ENCODE measurements at regions not wholly inside any gene's neighbourhood (a gene's known extent, or its start where the extent isn't known, plus 50 kb on each side); places are given as distances from the start of the nearest gene placed in this dataset.

GRCh38 chr6:10305790-10306415 lies 109.0 kb downstream of the TFAP2A start:
- no peak for DNase-seq (ENCODE audit: low read depth)

GRCh38 chr6:10303608-10304506 lies 111.0 kb downstream of the TFAP2A start:
- DNase-seq (ENCODE audit: low read depth) = no peak

DNA sequence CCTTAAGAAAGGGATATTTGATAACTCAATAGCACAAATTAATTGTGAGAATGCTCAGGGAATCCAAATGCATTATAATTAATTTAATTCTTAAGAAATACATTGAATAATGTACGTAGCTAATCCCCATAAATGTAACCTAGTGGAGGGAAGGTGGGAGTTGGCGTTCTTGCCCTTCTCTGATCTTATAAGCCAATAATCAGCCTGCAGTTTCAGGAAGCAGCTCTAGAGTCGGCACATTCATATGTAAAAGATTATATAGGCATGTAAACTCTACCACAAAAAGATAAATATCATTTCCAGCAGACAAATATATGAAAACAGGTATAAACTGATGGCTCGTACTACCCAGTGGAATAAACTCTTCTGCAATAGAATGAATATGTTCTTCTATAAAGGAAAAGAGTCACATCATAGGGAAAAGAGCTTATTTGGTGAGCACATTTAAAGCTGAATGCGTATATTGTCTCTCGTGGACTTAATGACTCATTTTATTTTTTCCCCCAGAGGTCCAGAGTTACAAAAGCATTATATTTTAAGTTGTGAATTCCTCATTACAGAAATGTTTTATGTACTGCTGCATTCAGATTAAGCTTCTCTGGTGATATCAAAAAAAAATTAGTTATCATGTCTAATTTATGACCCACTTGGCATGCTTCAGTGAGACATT lies 112.2 kb downstream of the TFAP2A start:
- no peak for DNase-seq (ENCODE audit: low read depth)

- DNase-seq (ENCODE audit: low read depth) = no peak
These were observed 114.8 kb downstream of the TFAP2A start for GRCh38 chr6:10300071-10300470.

DNA sequence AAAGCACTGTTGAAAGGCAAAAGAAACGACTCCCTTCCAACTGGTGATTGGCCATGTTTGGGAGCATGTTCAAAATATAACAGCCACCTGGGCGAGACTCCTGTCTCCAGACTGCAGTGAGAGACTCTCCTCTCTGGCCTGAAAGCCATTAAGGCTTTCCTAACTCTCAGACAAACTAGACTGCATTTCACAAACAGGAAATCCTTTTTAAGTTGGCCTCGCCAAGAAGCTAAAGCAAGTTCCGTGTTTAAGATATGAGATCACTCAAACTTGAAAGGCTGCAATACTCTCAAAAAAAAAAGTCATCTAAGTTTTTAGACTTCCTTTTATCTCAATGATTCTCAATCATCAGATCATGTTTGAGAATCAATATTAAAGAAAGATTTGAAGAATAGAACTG lies 117.0 kb downstream of the TFAP2A start:
- no peak for DNase-seq (ENCODE audit: low read depth)

GRCh38 chr6:10278746-10279145 lies 136.1 kb downstream of the TFAP2A start:
- DNase-seq (ENCODE audit: low read depth) = no peak

GRCh38 chr6:10276660-10277287 lies 138.1 kb downstream of the TFAP2A start:
- DNase-seq (ENCODE audit: low read depth) = no peak

GRCh38 chr6:10276106-10276505 lies 138.8 kb downstream of the TFAP2A start:
- peak; percentile 40 for DNase-seq (ENCODE audit: low read depth)

DNA sequence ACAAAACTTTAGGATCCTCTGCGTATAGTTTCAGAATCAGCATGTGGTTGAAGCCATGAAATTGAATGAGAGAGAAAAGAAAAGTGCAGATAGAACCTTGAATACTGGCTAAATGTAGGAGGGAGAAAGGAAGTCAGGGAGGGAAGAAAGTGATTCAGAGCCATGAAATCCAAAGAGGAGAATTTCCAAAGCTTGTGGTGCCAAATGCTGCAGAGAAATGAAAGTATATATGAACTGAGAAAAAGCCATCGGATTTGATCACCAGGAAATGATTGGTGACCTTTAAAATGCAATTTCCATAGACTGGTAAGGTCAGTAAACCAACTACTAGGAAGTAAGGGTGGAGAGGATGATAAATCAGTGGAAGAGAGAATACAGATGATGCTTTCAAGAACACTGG lies 142.3 kb downstream of the TFAP2A start:
- no peak for DNase-seq (ENCODE audit: low read depth)

DNA sequence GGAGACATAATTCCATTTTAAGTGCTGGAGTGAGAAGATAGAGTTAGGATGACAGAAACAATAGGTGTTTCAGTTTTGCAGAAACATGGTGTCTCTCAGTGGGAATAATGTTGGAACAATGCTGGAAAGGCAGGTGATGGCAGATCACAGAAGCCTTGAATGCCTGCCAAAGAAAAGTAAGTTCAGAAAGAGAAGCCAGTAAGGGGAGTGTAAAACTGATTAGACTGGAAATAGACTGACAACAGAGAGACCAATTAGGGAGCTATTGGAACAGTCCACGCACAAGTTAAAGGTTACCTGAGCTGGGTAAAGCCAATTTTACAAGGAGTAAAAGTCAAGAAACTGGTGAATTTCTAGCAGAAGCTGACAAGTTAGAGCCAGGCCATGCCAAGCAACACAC lies 142.9 kb downstream of the TFAP2A start:
- DNase-seq (ENCODE audit: low read depth) = no peak

DNA sequence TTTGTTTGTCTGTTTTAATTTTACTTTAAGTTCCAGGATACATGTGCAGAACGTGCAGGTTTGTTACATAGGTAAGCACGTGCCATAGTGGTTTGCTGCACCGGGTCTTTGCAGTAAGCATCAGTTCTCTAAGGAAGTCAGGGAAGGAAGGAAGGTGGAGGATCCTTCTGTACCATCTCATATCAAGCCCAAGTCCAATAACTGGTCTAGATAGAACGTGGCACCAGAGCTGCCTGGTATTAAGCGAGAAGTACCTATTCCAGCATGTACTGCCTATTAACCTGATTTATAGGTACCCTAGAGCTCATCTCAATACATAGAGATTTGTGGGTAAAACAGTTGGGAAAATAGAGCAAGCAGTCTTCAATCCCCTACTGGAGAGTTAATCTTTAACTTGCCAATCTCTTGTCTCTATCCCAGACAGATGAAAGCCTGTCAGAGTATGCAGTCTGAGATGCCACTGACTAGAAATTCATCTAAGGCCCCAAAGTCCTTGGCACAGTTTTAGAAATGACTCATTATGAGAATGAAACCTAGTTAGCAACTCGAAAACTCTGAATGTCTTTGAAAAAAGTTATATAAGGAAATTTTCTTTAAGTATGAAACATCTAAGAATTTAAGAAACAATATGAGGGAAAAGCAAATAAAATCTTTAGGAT lies 144.9 kb downstream of the TFAP2A start:
- no peak for DNase-seq (ENCODE audit: low read depth)

DNA sequence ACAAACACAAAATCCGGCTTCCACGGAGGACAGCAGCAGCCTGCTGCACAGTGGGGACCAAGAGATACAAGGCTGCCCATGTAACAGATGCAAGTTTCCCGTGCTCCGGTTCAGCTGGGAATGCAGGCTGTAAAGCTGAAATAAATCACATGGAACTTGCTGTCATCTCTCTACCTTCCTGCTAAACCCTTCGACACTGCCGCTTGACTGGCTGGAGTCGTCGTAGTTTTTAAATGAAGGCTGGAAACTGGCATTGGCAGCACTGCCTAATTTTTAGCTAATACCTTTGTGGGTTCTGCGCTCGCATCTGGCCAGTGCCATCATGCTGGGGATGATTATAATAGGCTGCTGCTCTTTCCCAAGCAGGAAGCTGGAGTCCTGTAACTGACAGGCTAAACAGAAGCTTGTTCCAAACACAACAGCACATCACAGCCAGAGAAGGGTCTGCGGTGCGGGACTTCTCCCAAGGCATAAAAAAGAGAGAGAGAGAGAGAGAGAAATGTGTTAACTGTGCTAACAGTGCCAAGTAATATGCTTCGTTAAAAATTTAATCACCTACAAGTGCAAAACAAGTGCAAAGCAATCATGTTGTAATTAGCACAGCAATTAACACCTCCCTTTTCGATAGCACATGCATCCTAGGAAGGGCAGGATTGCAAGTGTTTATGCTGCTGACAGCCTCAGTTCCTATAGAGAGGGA lies 146.1 kb downstream of the TFAP2A start:
- no peak for DNase-seq (ENCODE audit: low read depth)

GRCh38 chr6:10268111-10268510 lies 146.8 kb downstream of the TFAP2A start:
- DNase-seq (ENCODE audit: low read depth) = no peak

GRCh38 chr6:10266462-10266861 lies 148.4 kb downstream of the TFAP2A start:
- no peak for DNase-seq (ENCODE audit: low read depth)

- no peak for DNase-seq (ENCODE audit: low read depth)
These were observed 148.8 kb downstream of the TFAP2A start for GRCh38 chr6:10266061-10266460.

DNA sequence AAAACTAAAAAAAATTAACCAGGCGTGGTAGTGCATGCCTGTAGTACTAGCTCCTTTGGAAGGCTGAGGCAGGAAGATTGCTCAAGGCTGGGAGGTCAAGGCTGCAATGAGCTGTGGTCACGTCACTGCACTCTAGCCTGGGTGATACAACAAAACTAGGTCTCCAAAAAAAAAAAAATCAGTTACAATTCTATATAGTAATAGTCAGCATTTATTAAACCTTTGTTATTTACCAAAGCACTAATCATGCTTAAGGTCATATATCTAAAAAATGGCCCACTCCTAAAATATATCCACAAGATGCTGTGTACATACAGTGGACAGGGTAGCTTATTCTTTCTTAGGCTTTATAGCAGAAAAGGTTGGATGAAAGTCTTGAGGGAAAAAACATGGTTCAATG lies 152.4 kb downstream of the TFAP2A start:
- no peak for DNase-seq (ENCODE audit: low read depth)

- no peak for DNase-seq (ENCODE audit: low read depth)
These were observed 155.2 kb downstream of the TFAP2A start for GRCh38 chr6:10259671-10260070.

DNA sequence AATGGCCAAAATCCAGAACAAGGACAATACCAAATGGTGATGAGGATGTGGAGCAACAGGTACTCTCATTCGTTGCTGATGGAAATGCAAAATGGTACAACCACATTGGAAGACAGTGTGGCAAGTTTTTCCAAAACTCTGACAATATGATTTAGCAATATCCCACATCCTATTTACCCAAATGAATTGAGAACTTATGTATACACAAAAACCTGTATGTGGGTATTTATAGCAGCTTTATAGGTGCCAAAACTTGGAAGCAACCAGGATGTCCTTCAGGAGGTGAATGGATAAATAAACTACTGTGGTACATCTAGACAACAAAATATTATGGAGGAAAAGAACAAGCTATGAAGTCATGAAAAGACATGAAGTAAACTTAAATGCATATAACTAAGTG lies 156.5 kb downstream of the TFAP2A start:
- no peak for DNase-seq (ENCODE audit: low read depth)

GRCh38 chr6:10256113-10256690 lies 158.7 kb downstream of the TFAP2A start:
- DNase-seq (ENCODE audit: low read depth) = no peak

- no peak for DNase-seq (ENCODE audit: low read depth)
These were observed 164.1 kb downstream of the TFAP2A start for GRCh38 chr6:10250655-10251220.

- peak; percentile 43 for DNase-seq (ENCODE audit: low read depth)
These were observed 166.5 kb downstream of the TFAP2A start for GRCh38 chr6:10248378-10248843.

All from non-pigmented ciliary epithelial cell (primary cell).